SW 1271 (cell line): ENCODE measurements at regions not wholly inside any gene's neighbourhood (a gene's known extent, or its start where the extent isn't known, plus 50 kb on each side); places are given as distances from the start of the nearest gene placed in this dataset.

Source experiments
- DNase-seq, 2 experiments: peaks; one replicate each; lab custom pipeline; 2025; lab: John Stamatoyannopoulos, UW

- no peak for DNase-seq
Observed at GRCh38 chr9:113741886-113742854, 133.9 kb upstream of the ZNF618 start.

GRCh38 chr9:113742878-113743277, 133.2 kb upstream of the ZNF618 start:
- DNase-seq = no peak

- DNase-seq = no peak
Observed at GRCh38 chr9:113746486-113746885, 129.6 kb upstream of the ZNF618 start.

- no peak for DNase-seq
Observed at GRCh38 chr9:113748135-113748534, 128.0 kb upstream of the ZNF618 start.

- DNase-seq = no peak
Observed at GRCh38 chr9:113753398-113754119, 122.5 kb upstream of the ZNF618 start.

GRCh38 chr9:113754739-113755138, 121.4 kb upstream of the ZNF618 start:
- no peak for DNase-seq

GRCh38 chr9:113755433-113755832, 120.7 kb upstream of the ZNF618 start:
- DNase-seq = no peak

GRCh38 chr9:113756476-113757192, 119.5 kb upstream of the ZNF618 start:
- no peak for DNase-seq

GRCh38 chr9:113763429-113763828, 112.7 kb upstream of the ZNF618 start:
- no peak for DNase-seq

- no peak for DNase-seq
Observed at GRCh38 chr9:113764572-113764971, 111.5 kb upstream of the ZNF618 start.

- no peak for DNase-seq
Observed at GRCh38 chr9:113769412-113769811, 106.7 kb upstream of the ZNF618 start.

- no peak for DNase-seq
Observed at GRCh38 chr9:113770396-113770795, 105.7 kb upstream of the ZNF618 start.

GRCh38 chr9:113771199-113771598, 104.9 kb upstream of the ZNF618 start:
- no peak for DNase-seq

GRCh38 chr9:113772121-113772810, 103.8 kb upstream of the ZNF618 start:
- no peak for DNase-seq

GRCh38 chr9:113774963-113775362, 101.1 kb upstream of the ZNF618 start:
- no peak for DNase-seq

- no peak for DNase-seq
Observed at GRCh38 chr9:113775749-113776148, 100.4 kb upstream of the ZNF618 start.

GRCh38 chr9:113776194-113776593, 99.9 kb upstream of the ZNF618 start:
- no peak for DNase-seq

GRCh38 chr9:113781381-113781780, 94.7 kb upstream of the ZNF618 start:
- DNase-seq = no peak

- no peak for DNase-seq
Observed at GRCh38 chr9:113781896-113782295, 94.2 kb upstream of the ZNF618 start.

GRCh38 chr9:113783475-113783874, 92.6 kb upstream of the ZNF618 start:
- DNase-seq = no peak

GRCh38 chr9:113785334-113785733, 90.8 kb upstream of the ZNF618 start:
- DNase-seq = no peak

GRCh38 chr9:113786071-113786470, 90.0 kb upstream of the ZNF618 start:
- DNase-seq = no peak
